HEK293 (cell line): ENCODE measurements at regions not wholly inside any gene's neighbourhood (a gene's known extent, or its start where the extent isn't known, plus 50 kb on each side); places are given as distances from the start of the nearest gene placed in this dataset.

Experiments used
- CTCF ChIA-PET: fragments of 350-600 bp; formaldehyde crosslinking; extraction: SDS; loops from one replicate; lab custom pipeline; 2021; ENCODE audit warnings: antibody characterized with exemption; lab: Yijun Ruan, JAX
- POLR2A ChIA-PET: fragments of 300-600 bp; formaldehyde crosslinking; extraction: SDS; loops from one replicate; lab custom pipeline; 2020; ENCODE audit warnings: antibody characterized with exemption, inconsistent platforms; lab: Yijun Ruan, JAX
- H3K27ac ChIP-seq: fragments of 200-500 bp; sonication (Bioruptor generic); 2 replicates; pipeline ENCODE4 v1.5.1; 2014; ENCODE audit warnings: low read depth, low read length, control low read depth, inconsistent platforms; ENCODE audit errors: extremely low read depth
- H3K36me3 ChIP-seq, 2 experiments: fragments of 200-500 bp in 1 of 2; sonication (Bioruptor generic) in 1 of 2; 1 replicate in 1 of 2; 2 replicates in 1 of 2; pipeline ENCODE4 v1.5.1; 2014 to 2017; ENCODE audit warnings: inconsistent platforms in 2 of 2, low read length in 2 of 2; ENCODE audit not compliant: control insufficient read depth in 2 of 2, insufficient read depth in 1 of 2
- H3K4me1 ChIP-seq: fragments of 200-500 bp; sonication (Bioruptor generic); 2 replicates; pipeline ENCODE4 v1.5.1; 2014; ENCODE audit warnings: mild to moderate bottlenecking, low read length, inconsistent platforms; ENCODE audit not compliant: control insufficient read depth, insufficient read depth
- H3K4me3 ChIP-seq: 2 replicates; pipeline ENCODE4 v1.5.1; 2011; ENCODE audit warnings: low read depth, mild to moderate bottlenecking, control low read depth, low read length, moderate library complexity
- H3K9me3 ChIP-seq: fragments of 200-500 bp; sonication (Bioruptor generic); 2 replicates; pipeline ENCODE4 v1.5.1; 2014; ENCODE audit warnings: low read depth, low read length, inconsistent platforms; ENCODE audit not compliant: control insufficient read depth, insufficient read depth
- EGR2 ChIP-seq: fragments of 450-650 bp; formaldehyde crosslinking; IDR thresholded peaks from 2 replicates; pipeline ENCODE4 v1.5.1; 2016; ENCODE audit warnings: low read depth, missing biosample characterization, missing genetic modification characterization
- HOXA7 ChIP-seq: sonication (generic); formaldehyde crosslinking; IDR thresholded peaks from 2 replicates; pipeline ENCODE4 v1.8.1; 2022; ENCODE audit warnings: missing genetic modification reagents, borderline replicate concordance
- SCRT2 ChIP-seq: fragments of 450-650 bp; formaldehyde crosslinking; IDR thresholded peaks from 2 replicates; pipeline ENCODE4 v1.5.1; 2016; ENCODE audit warnings: missing biosample characterization, missing genetic modification characterization
- SP2 ChIP-seq: fragments of 450-650 bp; formaldehyde crosslinking; IDR thresholded peaks from 2 replicates; pipeline ENCODE4 v1.5.1; 2016; ENCODE audit warnings: missing biosample characterization, missing genetic modification characterization
- YY2 ChIP-seq: fragments of 450-650 bp; formaldehyde crosslinking; IDR thresholded peaks from 2 replicates; pipeline ENCODE4 v1.5.1; 2016; ENCODE audit warnings: missing biosample characterization, missing genetic modification characterization
- ZBTB20 ChIP-seq: fragments of 450-650 bp; formaldehyde crosslinking; IDR thresholded peaks from 2 replicates; pipeline ENCODE4 v1.5.1; 2016; ENCODE audit warnings: missing biosample characterization, missing genetic modification characterization
- ZBTB26 ChIP-seq: fragments of 450-650 bp; formaldehyde crosslinking; optimal IDR thresholded peaks from 2 replicates; pipeline ENCODE3; 2016; ENCODE audit warnings: missing biosample characterization, mild to moderate bottlenecking, missing genetic modification characterization
- ZEB2 ChIP-seq: fragments of 450-650 bp; formaldehyde crosslinking; IDR thresholded peaks from 2 replicates; pipeline ENCODE4 v1.5.1; 2016; ENCODE audit warnings: missing biosample characterization, missing genetic modification characterization
- ZNF16 ChIP-seq: fragments of 450-650 bp; formaldehyde crosslinking; IDR thresholded peaks from 2 replicates; pipeline ENCODE4 v1.5.1; 2016; ENCODE audit warnings: low read depth, missing biosample characterization, missing genetic modification characterization
- ZNF169 ChIP-seq: fragments of 450-650 bp; formaldehyde crosslinking; IDR thresholded peaks from 2 replicates; pipeline ENCODE4 v1.5.1; 2016; ENCODE audit warnings: missing biosample characterization, missing genetic modification characterization
- ZNF175 ChIP-seq: fragments of 450-650 bp; formaldehyde crosslinking; IDR thresholded peaks from 2 replicates; pipeline ENCODE4 v1.5.1; 2016; ENCODE audit warnings: missing biosample characterization, missing genetic modification characterization
- ZNF24 ChIP-seq: fragments of 450-650 bp; formaldehyde crosslinking; IDR thresholded peaks from 2 replicates; pipeline ENCODE4 v1.5.1; 2016; ENCODE audit warnings: missing biosample characterization, missing genetic modification characterization
- ZNF449 ChIP-seq: fragments of 450-650 bp; formaldehyde crosslinking; IDR thresholded peaks from 2 replicates; pipeline ENCODE4 v1.5.1; 2017; ENCODE audit warnings: missing biosample characterization, mild to moderate bottlenecking, missing genetic modification characterization, moderate library complexity
- ZNF514 ChIP-seq: fragments of 450-650 bp; formaldehyde crosslinking; IDR thresholded peaks from 2 replicates; pipeline ENCODE4 v1.5.1; 2016; ENCODE audit warnings: missing biosample characterization, missing genetic modification characterization
- ZNF596 ChIP-seq: fragments of 450-650 bp; IDR thresholded peaks from 2 replicates; pipeline ENCODE4 v1.5.0; 2018; ENCODE audit warnings: missing biosample characterization, mild to moderate bottlenecking, missing genetic modification characterization, moderate library complexity
- ZNF600 ChIP-seq: fragments of 450-650 bp; formaldehyde crosslinking; IDR thresholded peaks from 2 replicates; pipeline ENCODE4 v1.5.1; 2016; ENCODE audit warnings: missing biosample characterization, missing genetic modification characterization
- TF ChIP-seq, protein P1 (sequence below): fragments of 450-650 bp; formaldehyde crosslinking; IDR thresholded peaks from 2 replicates; pipeline ENCODE4 v1.5.1; 2016; ENCODE audit warnings: missing biosample characterization, missing genetic modification characterization
- TF ChIP-seq, protein P2 (sequence below): fragments of 450-650 bp; formaldehyde crosslinking; IDR thresholded peaks from 2 replicates; pipeline ENCODE4 v1.5.1; 2017; ENCODE audit warnings: missing biosample characterization, missing genetic modification characterization
- TF ChIP-seq, protein P3 (sequence below): fragments of 450-650 bp; formaldehyde crosslinking; IDR thresholded peaks from 2 replicates; pipeline ENCODE4; 2016; ENCODE audit warnings: missing biosample characterization, missing genetic modification characterization
- TF ChIP-seq, protein P4 (sequence below): fragments of 450-650 bp; formaldehyde crosslinking; IDR thresholded peaks from 2 replicates; pipeline ENCODE4 v1.5.1; 2016; ENCODE audit warnings: missing biosample characterization, missing genetic modification characterization

DNA sequence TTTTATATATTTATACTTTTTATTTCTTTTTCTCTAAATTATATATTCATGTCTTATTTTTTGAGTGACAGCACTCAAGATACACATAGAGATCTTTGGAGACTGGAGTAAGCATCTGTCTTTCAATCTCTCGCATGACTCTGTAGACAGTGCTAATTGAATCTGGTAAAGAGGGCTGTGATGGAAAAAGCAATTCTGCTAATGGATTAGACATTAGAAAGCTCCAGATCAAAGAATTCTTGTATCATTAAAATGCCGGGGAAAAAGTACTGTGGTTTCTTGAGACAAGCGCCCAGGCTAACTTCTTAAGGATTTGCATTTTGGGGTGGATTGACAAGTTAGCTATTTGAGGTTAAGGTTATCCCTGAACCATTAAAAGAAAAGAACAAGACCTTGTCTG is 383.1 kb upstream of the TNP1 start:
- H3K27ac ChIP-seq: no peak overlapping the region
- ChIA-PET POLR2A (interaction anchor here (1.0 kb wide), 1 partner anchor 191 kb away, joined by 3 read pairs; no protein-coding TSS in a partner anchor), CTCF (interaction anchor here (1.0 kb wide), 1 partner anchor 14 kb away, joined by 3 read pairs; no protein-coding TSS in a partner anchor)
- no peaks in the 10 kb centered on the region for H3K9me3 ChIP-seq
- TF ChIP-seq, protein P1, sequence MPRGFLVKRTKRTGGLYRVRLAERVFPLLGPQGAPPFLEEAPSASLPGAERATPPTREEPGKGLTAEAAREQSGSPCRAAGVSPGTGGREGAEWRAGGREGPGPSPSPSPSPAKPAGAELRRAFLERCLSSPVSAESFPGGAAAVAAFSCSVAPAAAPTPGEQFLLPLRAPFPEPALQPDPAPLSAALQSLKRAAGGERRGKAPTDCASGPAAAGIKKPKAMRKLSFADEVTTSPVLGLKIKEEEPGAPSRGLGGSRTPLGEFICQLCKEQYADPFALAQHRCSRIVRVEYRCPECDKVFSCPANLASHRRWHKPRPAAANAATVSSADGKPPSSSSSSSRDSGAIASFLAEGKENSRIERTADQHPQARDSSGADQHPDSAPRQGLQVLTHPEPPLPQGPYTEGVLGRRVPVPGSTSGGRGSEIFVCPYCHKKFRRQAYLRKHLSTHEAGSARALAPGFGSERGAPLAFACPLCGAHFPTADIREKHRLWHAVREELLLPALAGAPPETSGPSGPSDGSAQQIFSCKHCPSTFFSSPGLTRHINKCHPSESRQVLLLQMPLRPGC: no peak
- no peak for TF ChIP-seq ZNF24 (tag by site-specific recombination)
- no peaks in the 10 kb centered on the region for H3K36me3 ChIP-seq
- no peaks in the 10 kb centered on the region for H3K4me1 ChIP-seq
- H3K4me3 ChIP-seq: no peak overlapping the region

DNA sequence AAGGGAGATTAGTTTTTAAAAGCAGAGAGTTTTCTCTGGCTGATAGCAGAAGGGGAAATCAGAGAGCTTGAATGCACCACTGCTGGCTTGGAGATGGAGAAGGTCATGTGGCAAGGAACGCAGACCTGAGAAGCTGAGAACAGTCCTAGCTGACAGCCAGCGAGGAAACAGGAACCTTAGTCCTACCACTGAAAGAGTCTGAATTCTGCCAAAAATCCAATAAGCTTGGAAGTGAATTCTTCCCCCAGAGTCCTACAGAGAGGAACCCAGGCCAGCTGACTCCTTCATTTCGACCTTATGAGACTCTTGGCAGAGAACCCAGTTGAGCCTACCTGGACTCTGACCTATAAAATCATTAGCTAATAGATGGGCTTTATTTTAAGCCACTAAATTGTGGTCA is 371.9 kb upstream of the TNP1 start:
- POLR2A ChIA-PET: no interaction called here

More for the DNA sequence above, 371.9 kb upstream of the TNP1 start:
- no peak overlapping the region for H3K4me3 ChIP-seq
- H3K4me1 ChIP-seq: no peaks in the 10 kb centered on the region
- CTCF ChIA-PET: interaction anchor here (0.8 kb wide), 1 partner anchor 568 kb away, joined by 4 read pairs; no protein-coding TSS in a partner anchor
- no peaks in the 10 kb centered on the region for H3K9me3 ChIP-seq
- no peaks in the 10 kb centered on the region for H3K36me3 ChIP-seq
- H3K27ac ChIP-seq: no peak overlapping the region
- TF ChIP-seq ZNF175 (tag by site-specific recombination) (no peak), SP2 (tag by site-specific recombination) (no peak), ZNF449 (tag by site-specific recombination) (no peak), HOXA7 (CRISPR knock-in tag) (no peak), YY2 (tag by site-specific recombination) (no peak), ZNF600 (tag by site-specific recombination) (no peak), ZNF169 (tag by site-specific recombination) (no peak), ZEB2 (tag by site-specific recombination) (no peak), SCRT2 (no peak), ZBTB20 (no peak), ZBTB26 (tag by site-specific recombination) (no peak), ZNF514 (no peak), ZNF596 (tag by site-specific recombination) (no peak), ZNF16 (no peak), EGR2 (tag by site-specific recombination) (no peak)
- TF ChIP-seq, protein P2, sequence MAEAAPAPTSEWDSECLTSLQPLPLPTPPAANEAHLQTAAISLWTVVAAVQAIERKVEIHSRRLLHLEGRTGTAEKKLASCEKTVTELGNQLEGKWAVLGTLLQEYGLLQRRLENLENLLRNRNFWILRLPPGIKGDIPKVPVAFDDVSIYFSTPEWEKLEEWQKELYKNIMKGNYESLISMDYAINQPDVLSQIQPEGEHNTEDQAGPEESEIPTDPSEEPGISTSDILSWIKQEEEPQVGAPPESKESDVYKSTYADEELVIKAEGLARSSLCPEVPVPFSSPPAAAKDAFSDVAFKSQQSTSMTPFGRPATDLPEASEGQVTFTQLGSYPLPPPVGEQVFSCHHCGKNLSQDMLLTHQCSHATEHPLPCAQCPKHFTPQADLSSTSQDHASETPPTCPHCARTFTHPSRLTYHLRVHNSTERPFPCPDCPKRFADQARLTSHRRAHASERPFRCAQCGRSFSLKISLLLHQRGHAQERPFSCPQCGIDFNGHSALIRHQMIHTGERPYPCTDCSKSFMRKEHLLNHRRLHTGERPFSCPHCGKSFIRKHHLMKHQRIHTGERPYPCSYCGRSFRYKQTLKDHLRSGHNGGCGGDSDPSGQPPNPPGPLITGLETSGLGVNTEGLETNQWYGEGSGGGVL (tag by site-specific recombination): no peak
- TF ChIP-seq, protein P3, sequence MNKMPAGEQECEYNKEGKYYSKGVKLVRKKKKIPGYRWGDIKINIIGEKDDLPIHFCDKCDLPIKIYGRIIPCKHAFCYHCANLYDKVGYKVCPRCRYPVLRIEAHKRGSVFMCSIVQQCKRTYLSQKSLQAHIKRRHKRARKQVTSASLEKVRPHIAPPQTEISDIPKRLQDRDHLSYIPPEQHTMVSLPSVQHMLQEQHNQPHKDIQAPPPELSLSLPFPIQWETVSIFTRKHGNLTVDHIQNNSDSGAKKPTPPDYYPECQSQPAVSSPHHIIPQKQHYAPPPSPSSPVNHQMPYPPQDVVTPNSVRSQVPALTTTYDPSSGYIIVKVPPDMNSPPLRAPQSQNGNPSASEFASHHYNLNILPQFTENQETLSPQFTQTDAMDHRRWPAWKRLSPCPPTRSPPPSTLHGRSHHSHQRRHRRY (tag by site-specific recombination): no peak
- TF ChIP-seq, protein P4, sequence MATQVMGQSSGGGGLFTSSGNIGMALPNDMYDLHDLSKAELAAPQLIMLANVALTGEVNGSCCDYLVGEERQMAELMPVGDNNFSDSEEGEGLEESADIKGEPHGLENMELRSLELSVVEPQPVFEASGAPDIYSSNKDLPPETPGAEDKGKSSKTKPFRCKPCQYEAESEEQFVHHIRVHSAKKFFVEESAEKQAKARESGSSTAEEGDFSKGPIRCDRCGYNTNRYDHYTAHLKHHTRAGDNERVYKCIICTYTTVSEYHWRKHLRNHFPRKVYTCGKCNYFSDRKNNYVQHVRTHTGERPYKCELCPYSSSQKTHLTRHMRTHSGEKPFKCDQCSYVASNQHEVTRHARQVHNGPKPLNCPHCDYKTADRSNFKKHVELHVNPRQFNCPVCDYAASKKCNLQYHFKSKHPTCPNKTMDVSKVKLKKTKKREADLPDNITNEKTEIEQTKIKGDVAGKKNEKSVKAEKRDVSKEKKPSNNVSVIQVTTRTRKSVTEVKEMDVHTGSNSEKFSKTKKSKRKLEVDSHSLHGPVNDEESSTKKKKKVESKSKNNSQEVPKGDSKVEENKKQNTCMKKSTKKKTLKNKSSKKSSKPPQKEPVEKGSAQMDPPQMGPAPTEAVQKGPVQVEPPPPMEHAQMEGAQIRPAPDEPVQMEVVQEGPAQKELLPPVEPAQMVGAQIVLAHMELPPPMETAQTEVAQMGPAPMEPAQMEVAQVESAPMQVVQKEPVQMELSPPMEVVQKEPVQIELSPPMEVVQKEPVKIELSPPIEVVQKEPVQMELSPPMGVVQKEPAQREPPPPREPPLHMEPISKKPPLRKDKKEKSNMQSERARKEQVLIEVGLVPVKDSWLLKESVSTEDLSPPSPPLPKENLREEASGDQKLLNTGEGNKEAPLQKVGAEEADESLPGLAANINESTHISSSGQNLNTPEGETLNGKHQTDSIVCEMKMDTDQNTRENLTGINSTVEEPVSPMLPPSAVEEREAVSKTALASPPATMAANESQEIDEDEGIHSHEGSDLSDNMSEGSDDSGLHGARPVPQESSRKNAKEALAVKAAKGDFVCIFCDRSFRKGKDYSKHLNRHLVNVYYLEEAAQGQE (tag by site-specific recombination): no peak
